GM18867 (cell line): ENCODE measurements at regions not wholly inside any gene's neighbourhood (a gene's known extent, or its start where the extent isn't known, plus 50 kb on each side); places are given as distances from the start of the nearest gene placed in this dataset.
"Not testable (repeated sequence)": the region's sequence is repeated elsewhere in the genome, so short reads cannot be mapped to it uniquely, and the experiment has no call there.

Experiments used
- ATAC-seq: cut with Tn5 transposase; IDR thresholded peaks from one replicate; pipeline ENCODE4 v1.9.1; 2021; ENCODE audit warnings: mild to moderate bottlenecking, moderate library complexity; ENCODE audit not compliant: unreplicated experiment

DNA sequence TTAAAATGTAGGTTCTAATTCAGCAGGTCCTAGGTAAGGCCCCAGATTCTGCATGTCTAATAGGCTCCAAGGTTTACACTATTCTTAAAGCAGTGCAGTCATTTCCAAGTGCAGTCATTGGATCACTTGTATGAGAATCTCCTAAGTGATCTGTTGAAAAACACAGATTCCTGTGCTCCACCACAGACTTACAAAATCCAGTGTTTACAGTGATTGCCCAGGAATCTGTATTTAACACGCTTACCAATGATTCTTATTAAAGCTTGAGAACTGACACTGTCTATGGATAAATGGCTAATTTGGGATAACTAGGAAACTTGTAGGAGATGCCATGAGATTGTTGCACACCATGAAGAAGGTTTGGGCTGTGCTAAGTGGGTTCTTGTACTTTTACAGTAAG, 104.6 kb upstream of the PLEKHG1 start:
- no peak for ATAC-seq

DNA sequence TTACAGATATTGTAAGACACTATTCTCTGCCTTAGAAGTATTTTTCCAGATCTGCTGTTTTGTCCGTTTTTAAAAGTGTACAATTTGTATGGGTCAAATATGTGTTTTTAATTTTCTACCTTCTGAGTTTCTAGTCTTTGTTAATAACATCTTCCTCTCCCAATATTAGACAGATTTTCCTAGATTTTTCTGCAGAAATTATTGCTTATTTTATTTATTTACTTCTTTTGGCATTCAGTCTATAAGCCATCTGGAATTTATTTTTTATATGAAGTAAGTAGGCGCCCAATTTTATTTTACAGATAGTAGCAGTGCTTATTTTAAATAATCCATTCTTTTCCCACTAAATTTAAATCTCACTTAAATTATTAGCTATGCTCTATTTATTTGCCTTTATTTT, 103.1 kb upstream of the PLEKHG1 start:
- ATAC-seq: no peak

DNA sequence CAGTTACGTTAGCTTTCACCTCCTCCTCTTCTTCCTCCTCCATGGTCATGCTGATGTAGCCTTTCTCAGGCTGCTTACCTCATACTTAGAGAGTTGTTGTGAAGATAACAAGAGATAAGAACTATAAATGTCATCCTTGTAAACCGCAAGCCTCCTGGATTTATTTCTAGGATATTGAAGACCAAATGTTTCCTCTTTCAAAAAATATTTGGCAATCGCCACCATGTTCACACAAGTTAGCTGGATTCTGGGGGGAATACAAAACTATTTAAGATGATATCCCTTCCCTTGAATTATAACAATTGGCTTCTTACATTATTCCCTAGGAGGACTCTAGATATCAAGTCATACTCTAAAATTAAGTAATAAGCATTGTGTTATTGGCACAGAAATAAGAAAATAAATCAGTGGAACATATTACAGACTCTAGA, 99.8 kb upstream of the PLEKHG1 start:
- no peak for ATAC-seq

DNA sequence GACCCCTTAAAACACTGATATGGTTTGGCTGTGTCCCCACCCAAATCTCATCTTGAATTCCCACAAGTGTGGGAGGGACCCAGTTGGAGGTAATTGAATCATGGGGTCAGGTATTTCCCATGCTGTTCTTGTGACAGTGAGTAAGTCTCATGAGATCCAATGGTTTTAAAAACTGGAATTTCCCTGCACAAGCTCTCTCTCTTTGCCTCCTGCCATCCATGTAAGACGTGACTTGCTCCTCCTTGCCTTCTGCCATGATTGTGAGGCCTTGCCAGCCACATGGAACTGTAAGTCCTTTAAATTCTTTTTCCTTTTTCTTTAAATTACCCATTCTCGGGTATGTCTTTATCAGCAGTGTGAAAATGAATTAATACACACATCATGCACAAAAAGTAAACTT, 99.1 kb upstream of the PLEKHG1 start:
- not testable (repeated sequence) for ATAC-seq

DNA sequence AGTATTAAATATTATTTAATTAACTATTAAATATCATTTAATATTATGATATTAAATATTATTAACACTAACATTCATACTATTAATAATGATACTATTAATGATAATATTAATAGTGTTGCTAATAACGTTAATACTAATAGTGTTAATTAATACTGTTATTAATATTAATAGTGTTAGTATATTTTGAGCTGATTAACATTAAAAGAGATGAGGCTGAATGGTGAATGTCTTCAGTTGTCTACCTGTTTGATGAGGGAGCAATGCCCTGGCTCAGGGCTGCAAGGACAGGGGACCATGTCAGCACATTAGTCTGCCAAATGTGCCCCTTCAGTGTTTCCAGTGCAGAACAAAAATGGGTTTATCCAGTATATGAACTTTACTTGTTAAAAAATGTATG, 96.6 kb upstream of the PLEKHG1 start:
- ATAC-seq: no peak

DNA sequence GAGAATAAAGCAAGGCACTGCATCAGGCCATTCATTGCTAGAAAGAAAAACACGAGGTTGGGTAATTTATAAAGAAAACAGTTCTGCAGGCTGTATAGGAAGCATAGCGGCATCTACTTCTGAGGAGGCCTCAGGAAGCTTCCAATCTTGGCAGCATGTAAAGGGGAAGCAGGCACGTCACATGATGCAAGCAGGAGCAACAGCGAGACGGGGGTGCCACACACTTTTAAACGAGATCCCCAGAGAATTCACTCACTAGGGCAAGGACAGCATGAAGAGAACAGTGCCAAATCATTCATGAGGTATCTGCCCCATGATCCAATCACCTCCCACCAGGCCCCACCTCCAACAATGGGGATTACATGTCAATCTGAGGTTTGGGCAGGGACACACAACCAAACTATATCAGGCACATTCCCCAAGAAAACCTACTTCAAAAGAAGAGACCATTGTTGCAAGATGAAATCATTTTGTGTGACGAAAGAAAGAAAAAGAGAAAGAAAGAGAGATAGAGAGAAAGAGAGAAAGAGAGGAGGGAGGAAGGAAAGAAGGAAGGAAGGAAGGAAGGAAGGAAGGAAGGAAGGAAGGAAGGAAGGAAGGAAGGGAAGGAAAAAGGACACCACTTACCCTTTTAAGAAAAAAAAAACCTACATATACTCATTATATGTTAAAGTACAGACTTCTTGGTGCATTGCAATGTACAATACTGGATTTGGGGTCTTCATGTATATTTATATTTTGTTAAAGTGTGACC, 95.9 kb upstream of the PLEKHG1 start:
- ATAC-seq: no peak

DNA sequence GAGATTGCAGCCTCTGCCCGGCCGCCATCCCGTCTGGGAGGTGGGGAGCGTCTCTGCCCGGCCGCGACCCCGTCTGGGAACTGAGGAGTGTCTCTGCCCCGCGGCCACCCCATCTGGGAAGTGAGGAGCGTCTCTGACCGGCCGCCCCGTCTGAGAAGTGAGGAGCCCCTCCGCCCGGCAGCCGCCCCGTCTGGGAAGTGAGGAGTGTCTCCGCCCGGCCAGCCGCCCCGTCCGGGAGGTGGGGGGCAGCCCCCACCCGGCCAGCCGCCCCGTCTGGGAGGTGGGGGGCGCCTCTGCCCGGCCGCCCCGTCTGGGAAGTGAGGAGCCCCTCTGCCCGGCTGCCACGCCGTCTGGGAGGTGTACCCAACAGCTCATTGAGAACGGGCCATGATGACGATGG, 92.3 kb upstream of the PLEKHG1 start:
- not testable (repeated sequence) for ATAC-seq

DNA sequence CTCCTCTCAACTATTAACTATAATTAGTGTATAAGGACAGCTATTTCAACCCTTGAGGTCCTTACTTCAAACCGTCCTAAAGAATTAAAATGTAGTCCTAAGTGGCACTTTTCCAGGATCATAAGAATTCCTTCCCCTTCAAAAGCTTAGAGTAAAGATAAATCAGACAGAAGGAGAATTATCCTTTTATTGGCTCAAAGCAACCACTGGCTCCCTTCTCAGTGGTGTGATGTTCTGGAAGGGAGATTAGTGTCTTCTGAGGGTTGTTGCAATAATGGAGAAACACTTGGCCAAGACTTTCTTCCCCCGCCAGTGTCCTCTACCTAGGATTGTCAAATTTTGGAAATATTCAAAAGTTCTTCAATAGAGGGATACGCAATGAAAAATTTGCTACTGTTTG, 89.1 kb upstream of the PLEKHG1 start:
- ATAC-seq: no peak

DNA sequence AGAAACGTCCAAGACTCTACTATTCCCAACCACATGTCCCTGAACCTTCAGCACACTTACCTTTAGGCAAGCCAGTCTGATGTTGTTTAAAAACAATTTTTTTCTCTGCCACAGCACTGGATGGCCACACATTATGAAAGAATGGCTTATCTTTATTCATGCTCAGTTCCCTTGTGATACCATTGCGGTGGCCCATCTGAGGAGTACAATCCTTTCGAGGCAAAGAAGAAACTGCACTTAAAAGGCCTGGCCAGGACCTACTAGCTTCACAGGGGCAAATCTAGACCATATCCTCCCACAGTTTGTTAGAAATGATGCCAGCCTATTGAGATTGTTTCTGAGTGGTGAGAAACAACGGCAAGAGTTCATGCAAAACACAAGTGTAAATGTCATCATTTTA, 88.4 kb upstream of the PLEKHG1 start:
- peak; percentile 73 for ATAC-seq

DNA sequence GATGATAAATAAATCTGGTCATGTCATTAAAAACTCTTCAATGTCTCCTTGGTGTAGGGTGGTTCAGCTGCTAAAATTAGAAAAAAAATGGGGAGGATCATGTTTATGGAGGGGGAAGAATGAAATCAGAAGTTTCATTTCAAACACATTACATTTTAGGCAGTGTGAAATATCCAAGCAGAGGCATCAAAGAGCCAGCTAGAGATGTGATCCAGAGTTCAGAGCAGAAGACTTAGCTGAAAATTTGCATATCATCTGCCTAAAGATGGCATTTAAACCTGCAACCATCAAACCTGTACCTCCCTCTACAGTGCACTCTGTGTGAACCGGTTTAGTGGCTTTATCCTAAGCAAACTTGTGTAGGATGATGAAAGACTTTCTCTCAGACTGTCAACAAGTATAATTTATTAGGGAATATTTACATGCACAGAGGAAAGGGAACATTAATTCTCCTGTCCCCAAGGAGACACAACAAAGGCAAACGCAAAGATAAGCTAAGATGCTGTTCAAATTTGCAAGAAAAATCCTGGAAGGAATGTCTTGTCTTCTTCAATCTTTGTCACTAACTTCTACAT, 84.8 kb upstream of the PLEKHG1 start:
- no peak for ATAC-seq

DNA sequence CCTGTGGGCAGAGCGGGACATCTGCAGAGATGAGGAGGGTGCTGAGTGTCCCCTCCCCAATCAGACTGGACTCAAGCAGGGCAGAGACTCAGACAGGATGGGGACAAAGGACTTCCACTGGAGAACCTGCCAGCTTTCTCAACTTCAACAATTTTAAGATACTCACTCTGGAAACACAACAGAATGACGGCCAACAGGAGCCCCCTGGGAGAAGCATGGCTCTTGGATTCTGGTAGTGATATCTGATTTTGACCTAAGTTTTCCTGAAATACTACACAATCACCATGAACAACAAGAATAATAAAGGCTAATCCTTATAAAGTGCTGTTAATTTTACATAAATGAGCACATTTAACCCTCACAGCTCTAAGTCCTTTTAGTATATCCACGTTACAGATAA, 83.5 kb upstream of the PLEKHG1 start:
- ATAC-seq: no peak

DNA sequence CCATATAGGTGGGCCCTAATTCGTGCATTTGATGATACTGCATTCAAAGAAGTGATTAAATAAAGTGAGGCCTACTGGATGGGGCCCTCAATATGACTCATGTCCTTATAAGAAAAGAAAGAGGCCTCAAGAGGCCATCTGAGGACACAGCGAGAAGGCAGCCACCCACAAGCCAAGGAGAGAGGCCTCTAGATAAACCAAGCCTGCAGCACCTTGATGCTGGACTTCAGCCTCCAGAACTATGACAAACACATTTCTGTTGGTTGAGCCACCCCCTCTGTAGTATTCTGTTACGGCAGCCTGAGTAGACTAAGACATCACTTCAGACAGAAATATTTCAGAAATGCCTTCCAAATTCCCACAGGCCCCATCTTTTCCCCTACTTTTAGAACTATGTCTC, 82.5 kb upstream of the PLEKHG1 start:
- ATAC-seq: no peak

DNA sequence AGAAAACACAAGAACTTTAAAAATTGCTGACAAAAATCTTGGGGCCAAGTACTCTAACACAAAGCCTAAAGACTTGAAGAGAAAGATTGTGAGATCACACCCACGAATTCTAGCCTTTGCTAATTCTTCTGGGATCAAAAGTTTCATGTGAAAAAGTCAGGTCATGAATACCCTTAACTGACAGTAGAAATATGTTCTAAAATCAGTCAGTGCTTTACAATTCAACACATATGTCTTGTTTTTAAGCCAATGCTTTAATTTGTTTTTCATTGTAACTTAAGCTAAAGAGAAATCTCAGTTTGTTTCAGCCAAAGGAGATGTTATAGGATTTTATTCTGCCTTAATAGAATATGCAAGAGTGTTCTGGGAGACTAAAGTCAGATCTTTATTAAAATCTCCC, 78.2 kb upstream of the PLEKHG1 start:
- no peak for ATAC-seq

DNA sequence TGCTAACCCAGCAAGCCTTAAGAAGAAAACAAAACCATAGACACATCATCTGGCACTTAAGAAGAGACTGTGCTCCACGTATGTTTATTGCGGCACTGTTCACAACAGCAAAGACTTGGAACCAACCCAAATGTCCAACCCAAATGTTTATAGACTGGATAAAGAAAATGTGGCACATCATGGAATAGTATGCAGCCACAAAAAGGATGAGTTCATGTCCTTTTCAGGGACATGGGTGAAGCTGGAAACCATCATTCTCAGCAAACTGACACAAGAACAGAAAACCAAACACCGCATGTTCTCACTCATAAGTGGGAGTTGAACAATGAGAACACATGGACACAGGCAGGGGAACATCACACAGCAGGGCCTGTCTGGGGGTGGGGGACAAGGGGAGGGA, 76.5 kb upstream of the PLEKHG1 start:
- not testable (repeated sequence) for ATAC-seq

DNA sequence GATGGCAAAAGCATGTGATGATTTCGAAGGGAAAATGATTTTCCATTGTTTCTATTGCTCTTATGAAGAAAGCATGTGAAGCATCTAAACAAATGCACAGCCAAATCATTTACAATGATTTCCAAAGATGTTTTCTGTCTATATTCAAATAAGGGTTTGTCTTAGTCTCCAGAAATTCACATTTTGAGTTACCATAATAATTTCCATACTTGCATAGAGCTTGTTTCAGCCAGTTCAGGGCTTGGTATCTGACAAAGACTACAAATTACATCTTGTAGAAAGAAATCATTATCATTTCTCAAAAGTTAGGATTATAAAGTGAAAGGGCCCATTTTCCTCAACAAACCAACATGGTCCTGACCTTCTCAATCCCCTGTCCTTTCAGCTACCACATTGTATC, 74.4 kb upstream of the PLEKHG1 start:
- no peak for ATAC-seq

DNA sequence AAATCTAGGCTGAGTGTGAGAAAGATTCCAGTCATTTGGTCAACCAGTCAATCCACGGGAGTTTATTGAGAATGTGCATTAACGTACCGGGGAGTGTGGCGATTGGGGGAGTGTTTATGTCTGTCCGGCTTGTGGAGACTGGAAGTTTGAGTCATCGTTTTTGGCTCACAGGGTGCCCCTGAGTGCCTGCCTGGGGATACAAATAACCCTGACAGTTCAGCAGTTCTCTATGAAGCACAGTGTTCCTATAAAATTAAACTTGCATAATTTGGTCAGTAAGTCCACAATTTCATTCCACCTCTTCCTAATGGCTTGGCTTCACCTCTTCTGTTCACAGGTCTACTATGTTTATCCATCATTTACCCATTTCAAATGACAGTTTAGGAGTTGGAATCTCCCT, 72.6 kb upstream of the PLEKHG1 start:
- ATAC-seq: no peak

DNA sequence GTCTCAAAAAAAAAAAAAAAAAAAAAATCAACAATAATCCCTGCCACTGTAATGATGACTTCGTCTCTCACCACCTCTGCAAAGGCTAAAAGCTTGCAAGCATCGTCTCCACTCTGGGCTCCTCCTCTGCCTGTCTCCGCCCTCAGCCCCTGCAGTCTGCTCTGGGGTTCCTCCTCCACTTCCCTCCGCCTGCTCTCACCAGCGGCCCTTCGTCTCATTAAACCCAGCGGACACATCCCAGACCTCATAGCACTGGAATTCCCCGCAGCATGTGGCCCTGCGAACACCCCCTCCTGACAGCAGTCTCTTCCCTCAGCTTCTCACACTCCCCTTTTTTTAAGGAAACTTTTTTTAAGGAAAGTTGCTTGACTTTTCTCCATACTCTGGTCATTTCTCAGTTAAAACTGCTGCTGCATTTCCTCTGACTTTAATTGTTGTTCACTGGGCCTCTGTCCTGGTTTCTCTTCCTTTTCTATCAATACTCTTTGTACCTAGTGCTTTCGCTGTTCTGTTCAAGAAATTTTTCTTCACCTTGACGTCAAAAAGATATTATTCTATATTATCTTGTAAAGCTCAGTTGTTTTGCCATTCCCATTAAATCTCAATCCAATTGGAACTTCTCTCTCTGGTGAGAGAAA, 70.9 kb upstream of the PLEKHG1 start:
- ATAC-seq: no peak

DNA sequence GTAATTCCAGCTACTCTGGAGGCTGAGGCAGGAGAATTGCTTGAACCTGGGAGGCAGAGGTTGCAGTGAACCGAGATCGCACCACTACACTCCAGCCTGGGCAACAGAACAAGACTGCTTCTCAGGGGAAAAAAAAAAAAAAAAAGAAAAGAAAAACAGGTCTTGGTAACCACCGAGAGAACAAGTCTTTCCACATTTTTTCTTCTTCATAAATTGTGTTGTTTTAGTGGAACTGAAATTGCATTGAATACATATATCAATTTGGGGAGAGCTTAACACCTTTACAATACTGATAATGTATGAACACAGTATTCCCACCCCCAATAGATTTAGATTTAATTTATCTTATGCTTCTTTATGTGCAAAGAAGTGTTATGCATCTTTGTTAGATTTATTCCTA, 70.0 kb upstream of the PLEKHG1 start:
- ATAC-seq: no peak

DNA sequence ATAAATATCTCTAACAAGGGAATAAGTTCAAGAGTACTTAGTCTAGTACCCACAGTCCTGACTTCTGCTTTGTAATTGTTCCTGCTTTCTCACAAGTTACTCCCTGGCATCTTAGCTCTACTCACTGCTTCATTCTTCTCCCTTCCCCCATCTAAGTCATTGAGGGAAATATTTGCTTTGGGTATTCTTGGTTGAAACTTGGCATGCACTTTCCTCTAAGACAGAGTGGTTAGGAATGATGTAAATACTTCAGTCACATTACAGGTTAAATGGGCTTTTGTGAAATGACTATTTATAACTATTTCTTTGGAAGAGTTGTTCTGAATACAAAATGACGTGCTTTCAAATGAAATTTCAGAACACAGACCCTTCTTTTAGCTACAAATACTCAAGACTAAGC, 67.7 kb upstream of the PLEKHG1 start:
- no peak for ATAC-seq

DNA sequence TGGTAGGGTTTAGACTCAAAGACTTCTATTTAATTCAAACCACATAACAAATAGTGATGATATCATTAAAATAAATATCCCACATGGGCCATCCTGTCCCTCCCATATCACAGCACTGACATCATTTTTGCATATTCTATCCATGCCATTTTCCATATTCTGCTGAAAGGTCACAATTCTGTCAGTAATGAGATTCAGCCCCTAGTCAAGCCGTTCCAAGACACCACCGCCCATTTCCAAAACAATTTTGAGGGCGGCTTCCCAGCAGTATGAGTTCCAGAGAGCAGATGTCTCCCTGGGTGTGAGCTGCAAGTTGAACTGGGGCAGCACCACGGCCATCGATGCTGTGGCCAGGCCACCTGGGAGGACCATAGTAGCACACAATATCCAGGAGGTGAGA, 65.1 kb upstream of the PLEKHG1 start:
- no peak for ATAC-seq

DNA sequence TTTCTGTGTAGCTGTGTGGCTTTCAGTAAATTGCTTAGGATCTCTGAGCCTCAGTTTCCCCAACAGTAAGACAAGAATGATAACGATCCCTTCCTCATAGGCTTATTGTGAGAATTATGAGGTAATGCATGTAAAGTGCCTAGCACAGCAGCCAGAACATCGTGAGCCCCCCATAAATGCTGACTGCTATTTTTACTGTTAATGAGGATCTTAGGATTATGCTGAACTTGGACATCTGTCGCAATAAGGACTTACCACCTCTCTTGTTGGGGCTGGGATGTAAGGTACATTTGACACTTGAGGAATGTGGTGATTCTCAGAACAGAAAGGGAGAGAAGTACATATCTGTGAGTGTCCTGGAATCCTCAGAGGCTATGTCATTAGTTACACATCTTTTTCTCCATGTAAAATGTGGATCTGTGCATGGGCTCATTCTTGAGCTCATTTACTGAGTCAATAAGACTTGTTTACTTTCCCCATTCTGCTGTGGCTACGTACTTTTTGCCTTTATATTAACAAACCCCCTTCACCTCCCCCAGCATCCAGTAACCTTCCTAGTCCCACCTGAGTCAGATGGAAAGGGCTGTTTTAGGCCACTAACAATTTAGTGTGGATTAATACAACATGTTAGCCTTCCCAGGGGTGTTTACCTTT, 64.4 kb upstream of the PLEKHG1 start:
- no peak for ATAC-seq

DNA sequence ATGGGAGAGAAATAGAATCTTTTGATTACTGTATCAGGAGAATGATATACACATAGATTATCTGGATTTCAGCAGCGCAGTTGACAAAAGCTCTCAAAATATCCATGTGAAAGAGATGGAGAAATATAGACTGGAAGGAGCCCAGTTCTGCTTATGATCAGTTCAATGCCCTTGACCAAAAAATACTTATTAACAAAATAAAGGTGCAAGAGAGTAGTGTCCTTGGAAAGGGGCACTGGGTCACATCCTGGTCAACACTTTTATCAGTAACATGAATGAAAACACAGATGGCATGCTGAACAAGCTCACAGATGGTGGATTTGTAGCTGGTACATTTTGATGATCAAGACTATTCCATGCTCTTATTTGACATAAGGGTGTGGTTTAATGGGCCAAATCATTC, 63.9 kb upstream of the PLEKHG1 start:
- ATAC-seq: no peak
